AML-193 (cell line): ENCODE measurements at regions not wholly inside any gene's neighbourhood (a gene's known extent, or its start where the extent isn't known, plus 50 kb on each side); places are given as distances from the start of the nearest gene placed in this dataset.

Experiments used
- DNase-seq, 2 experiments: peaks; one replicate each; lab custom pipeline; 2025; lab: John Stamatoyannopoulos, UW

DNA sequence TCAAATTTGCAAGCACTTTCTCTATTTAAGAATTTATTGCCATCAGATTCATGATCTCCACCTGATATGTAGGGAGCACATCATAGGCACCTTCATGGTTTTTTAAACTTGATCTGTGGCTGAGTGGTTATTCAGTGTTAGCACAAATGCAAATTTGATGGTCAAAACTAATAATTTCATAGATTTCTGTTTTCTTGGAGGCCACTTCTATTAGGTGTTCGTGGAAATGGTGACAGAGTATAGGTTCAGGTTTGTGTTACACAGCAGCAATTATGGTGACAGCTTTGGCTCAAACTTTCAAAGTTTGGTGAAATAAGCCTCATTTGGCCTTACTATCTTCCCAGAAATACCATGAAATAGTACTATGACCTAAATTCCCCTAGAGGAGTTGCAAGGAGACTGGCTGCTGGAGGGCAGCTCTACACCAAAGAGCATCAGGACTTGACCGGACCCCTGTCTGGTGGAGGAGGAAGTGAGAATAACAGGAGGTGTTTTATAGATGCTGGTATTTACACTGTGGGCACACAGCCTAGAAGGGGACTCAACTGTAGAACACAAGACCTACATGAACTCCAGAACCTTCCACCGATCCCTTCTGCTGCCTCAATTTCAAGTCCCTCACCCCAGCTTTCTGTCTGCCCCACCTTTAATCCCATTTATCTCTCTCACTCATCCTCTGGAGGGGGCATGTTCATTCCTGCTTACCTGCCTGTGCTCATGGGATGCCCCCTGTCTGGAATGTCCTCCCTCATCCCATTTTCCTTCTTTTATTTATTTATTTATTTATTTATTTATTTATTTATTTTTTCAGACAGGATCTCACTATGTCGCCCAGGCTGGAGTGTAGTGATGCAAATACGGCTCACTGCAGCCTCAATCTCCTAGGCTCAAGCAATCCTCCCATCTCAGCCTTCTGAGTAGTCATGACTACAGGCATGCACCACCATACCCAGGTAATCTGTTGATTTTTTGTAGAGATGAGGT lies 132.9 kb upstream of the SIX2 start:
- no peak for DNase-seq

DNA sequence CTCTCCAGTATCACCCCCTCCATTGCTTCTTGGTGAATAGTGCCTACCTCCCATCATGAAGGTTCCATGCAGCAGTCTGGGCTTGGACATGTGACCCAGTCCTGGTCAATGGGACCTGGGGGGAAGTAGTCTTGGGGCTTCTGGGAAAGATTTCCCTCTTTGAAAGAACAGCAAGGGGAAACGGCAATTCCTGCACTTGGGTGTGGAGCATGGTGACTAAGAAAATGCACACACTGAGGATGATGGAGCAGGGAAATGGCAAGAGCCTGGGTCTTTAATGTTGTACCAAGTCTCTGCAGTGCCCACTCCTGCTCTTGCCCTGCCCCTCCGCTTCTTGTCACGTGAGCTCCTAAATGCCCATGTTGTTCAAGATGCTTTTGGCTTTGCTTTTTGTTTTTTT lies 131.4 kb upstream of the SIX2 start:
- DNase-seq: no peak

GRCh38 chr2:45138904-45139303 lies 129.7 kb upstream of the SIX2 start:
- no peak for DNase-seq

DNA sequence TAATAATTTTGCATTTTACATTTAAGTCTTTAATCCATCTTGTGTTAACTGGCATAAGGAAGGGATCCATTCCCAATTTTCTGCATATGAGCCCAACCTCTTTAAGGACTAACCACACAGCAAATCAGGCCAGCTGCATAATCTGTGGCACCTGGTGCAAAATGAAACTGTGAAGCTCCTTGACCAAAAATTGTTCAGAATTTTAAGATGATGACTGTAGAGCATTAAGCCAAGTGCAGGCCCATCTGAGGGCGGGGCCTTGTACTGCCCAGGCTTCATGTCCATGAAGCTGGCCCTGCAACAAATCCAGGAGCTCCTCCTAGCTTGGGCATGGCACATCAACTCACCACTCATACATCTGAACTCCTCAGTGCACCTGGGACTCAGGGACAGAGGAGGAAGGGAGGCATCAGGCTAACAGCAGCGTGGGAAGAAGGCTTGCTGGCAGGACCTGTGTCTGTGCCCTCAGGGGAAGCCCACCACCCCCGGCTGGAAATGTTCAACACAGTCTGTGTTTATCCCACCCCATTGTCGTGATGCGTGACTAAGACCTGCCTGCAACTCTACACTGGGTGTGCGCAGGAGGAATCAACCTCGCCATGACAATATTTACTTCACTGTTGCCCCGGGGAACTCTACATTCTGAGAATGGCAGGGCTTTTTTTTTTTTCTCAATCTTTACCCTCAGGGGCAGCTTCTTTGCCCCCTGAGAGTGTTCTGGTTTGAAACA lies 128.9 kb upstream of the SIX2 start:
- no peak for DNase-seq

- peak; percentile 67 to 70 for DNase-seq
These were observed 125.5 kb upstream of the SIX2 start for GRCh38 chr2:45134726-45135125.

DNA sequence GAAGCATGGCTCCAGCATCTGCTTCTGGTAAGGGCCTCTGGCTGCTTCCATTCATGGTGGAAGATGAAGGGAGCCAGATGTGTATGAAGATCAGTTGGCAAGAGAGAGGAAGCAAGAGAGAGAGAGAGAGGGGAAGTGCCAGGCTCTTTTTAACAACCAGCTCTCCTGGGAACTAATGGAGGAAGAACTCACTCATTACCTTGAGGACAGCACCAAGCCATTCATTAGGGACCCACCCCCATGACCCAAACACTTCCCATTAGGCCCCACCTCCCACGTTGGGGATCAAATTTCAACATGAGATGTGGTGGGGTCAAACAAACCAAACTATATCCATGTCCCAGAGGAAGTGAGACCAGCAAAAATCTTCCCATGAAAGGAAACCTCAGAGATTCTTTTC lies 124.8 kb upstream of the SIX2 start:
- DNase-seq: no peak

- DNase-seq: no peak
These were observed 123.3 kb upstream of the SIX2 start for GRCh38 chr2:45132551-45132950.

- no peak for DNase-seq
These were observed 122.3 kb upstream of the SIX2 start for GRCh38 chr2:45131587-45131986.

- peak; percentile 14 to 20 for DNase-seq
These were observed 121.5 kb upstream of the SIX2 start for GRCh38 chr2:45130736-45131135.

DNA sequence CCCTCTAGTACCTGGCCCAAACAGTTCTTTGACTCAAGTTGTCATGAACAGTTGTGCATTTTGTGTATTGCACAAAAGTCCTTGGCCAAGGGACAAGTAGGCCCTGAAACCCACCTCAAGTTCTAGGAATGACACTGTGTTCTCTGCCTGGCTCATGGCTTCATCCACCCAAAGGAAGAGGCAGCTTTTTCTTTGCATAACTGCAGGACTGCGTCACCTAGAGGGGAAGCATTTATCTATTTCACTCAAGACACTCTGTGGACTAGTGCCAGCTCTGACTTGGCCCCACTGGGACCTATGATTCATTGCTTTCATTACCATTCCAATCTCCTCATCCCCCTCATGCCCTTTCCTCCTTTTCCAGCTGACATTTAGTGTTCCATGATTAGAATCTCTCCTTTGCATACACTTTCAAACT lies 119.3 kb upstream of the SIX2 start:
- no peak for DNase-seq

- no peak for DNase-seq
These were observed 118.6 kb upstream of the SIX2 start for GRCh38 chr2:45127891-45128290.

GRCh38 chr2:45127321-45127720 lies 118.1 kb upstream of the SIX2 start:
- DNase-seq: no peak

DNA sequence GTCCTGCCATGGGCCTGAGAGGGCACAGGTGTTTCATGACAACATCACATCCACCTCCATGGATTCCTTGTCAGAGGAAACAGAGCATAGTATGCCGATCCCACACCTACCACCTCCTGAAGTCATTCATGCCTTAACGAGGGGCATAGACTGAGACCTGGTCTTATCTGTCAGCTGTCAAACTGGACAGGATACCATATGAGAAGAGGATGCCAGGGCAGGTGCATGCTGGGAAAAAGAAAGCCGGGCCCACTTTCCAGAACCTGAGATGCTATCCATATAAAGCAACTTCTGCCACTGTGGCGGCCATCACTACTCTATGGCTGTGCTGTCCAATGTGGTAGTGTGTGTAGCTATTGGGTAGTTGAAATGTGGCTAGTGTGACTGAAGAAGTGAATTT lies 116.0 kb upstream of the SIX2 start:
- DNase-seq: no peak

DNA sequence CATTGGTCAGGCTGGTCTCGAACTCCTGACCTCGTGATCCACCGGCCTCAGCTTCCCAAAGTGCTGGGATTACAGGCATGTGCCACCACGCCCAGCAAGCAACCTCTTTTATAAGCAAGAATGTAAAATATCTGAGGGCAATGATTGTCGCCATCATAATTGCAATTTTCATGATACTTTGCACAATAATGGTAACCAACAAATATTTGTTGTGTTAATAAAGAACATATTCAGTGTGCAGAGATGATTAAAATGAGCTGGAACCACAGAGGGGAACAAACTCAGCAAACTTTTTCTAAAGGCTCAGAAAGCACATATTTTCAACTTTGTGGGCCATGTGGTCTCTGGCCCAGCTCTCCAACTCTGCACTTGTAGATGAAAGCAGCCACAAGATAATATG lies 115.2 kb upstream of the SIX2 start:
- no peak for DNase-seq

DNA sequence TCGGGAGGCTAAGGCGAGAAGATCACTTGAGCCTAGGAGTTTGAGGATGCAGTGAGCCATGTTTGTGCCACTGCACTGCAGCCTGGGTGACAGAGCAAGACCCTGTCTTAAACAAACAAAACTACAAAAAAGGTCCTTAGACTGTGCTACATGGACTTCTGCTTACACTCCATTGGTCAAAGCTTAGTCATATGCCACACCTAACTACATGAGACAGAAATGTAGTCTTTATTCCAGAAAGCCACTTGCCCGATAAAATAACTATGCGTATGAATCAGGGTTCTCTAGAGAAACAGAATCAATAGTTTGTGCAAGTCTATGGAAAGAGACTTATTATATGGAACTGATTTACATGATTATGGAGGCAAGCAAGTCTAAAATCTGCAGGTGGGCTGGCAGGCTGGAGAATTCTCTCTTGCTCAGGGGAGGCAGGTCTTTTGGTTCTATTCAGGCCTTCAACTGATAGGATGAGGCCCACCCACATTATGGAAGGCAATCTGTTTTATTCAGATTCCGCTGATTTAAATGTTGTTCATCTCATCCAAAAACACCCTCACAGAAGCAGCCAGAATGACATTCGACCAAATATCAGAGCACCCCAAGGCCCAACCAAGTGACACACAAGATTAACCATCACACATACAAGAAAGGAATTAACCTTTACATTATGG lies 114.4 kb upstream of the SIX2 start:
- no peak for DNase-seq

DNA sequence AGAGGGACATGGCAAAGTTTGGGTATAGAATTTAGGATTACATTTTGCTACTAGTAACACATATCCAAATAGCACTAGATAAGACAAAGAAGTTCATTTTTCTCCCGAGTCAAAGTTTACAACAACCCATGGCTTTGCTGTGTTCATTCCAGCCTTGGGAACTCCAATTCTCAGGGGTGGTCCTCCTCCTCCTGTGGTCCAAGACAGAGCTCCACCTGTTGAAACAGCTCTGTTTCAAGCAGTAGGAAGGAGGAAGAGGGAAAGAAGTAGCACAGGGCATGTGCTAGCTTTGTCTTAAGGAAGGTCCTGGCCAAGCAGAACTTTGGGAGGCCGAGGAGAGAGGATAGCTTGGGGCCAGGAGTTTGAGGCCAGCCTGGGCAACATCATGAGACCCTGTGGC lies 113.8 kb upstream of the SIX2 start:
- DNase-seq: no peak

DNA sequence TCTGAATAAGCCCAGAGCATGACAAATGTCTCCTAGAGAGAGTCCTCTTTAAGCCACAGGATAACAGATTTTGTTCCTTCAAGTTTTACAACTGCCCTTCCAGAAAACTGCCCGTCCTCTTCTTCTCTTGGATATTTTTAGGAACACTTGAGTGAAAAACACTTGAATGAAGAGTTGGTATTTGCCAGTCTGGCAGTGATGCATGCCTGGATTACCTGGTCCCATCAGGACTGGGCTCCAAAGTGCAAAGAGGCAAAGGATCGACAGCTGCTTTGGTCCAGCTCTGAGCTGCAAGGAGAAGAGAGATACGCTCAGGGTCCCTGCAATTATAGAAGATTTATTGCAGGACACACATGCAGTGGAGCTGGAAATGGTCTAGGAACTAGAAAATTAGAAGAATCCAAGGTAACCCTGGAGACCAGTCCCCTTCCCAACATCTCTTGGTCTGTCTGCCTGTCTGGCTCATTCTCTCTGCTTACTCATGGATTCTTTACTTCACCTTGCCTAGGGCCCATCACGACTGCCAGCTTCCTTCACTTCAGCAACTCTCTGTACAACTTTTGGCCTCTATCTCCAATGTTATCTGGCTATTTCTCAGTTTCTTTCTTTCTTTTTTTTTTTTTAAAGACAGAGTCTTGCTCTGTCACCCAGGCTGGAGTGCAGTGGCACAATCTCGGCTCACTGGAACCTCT lies 112.1 kb upstream of the SIX2 start:
- DNase-seq: no peak

DNA sequence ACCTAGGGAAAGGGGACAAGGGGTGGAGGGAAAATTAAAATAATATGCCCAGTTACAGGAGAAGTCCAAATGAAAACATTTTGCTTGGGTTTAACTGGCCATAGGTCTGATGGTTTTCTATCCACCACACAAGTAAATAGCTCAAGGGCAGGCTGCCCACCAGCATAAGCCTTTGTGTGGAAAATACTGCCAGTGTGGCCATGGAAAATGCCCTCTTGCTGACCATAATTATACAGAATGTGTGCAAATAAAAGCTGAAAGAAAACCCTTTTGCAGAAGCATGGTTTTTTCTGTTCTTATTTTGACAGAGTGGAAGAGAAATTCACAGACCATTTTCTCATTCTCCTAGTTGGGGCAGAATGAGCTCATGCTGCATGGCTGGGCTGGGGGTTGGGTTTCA lies 111.3 kb upstream of the SIX2 start:
- no peak for DNase-seq

GRCh38 chr2:45119855-45120254 lies 110.6 kb upstream of the SIX2 start:
- DNase-seq: no peak

GRCh38 chr2:45119038-45119437 lies 109.8 kb upstream of the SIX2 start:
- DNase-seq: no peak

DNA sequence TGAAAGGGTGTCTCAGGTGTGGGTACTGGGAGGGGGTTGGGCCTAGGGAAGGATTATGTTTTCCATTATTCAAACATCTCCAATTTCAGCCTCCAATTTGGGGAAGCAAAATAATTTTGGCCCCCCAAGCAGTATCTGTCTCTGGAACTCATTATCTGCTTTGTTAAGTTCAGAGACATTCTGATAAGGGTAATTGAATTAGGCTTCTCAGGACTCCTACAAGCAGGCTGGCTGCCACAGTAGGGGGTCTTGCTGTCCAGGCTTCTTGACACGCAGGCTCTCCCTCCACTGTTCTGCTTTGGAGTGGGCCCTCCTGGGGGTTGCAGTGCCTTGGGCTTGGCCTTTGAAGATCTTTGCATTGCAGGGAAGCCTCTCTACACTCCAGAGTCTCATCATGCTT lies 108.1 kb upstream of the SIX2 start:
- no peak for DNase-seq

DNA sequence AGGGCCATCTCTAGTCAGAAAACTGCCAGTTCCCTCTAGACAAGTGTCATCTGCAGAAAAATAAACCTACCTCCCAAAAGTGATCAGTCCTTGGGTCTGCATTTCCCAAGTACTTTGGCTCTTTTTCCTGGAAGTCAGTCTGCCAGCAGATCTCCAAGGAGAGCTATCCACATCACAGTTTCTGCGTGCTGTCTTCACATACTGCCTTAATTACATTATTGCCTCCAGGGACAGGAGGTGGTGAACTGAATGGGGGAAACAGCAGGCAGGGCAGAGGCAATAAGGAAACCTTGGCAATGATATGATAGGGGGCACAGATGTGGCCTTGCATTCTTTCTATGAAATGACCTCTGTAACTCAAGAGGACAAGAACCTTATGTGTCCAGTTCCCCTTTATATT lies 105.9 kb upstream of the SIX2 start:
- DNase-seq: no peak
